ENCODE measurements at regions not wholly inside any gene's neighbourhood (a gene's known extent, or its start where the extent isn't known, plus 50 kb on each side); places are given as distances from the start of the nearest gene placed in this dataset.
"Not testable (repeated sequence)": the region's sequence is repeated elsewhere in the genome, so short reads cannot be mapped to it uniquely, and the experiment has no call there.

DNA sequence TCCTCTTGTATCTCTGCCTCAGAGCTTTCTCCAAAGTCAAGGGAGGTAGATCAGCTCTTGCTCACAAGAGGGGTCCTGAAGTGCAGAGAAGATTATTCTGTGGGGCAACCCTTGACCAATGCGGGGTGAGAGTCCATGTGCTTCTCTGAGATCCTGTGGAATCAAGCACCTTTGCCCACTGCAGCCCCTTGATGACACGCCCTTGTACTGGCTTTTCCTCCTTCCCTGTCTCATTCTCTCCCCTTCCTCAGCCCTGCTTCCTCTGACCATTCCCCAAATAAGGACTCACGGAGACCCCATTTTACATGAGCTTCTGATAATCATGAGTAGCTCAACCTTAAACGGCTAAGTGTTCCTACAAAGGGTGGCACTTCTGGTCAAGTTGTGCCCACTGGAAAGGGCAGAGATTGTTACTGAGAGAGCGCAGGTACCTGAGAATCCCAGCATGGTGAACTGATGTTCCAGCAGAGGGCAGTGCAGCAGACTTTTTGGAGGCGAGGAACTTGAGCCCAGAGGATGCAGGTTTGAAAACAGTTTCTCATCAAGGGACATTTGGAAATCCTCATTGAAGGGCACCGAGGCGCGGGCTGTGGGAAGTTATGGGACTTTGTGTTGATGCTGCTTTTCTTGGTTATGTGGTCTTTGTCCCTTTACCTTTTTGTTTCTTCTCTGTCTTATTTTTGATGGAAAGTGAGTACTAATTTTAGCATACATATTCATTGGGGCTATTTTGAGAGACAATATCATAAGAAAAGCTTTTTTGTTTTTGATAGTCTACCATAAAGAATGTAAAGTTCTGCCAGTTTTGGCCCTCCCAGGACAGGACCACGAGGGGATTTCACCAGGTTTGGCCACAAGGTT, 201.3 kb downstream of the RBM46 start:
- DNase-seq (ENCODE audit: low read depth): no peak

DNA sequence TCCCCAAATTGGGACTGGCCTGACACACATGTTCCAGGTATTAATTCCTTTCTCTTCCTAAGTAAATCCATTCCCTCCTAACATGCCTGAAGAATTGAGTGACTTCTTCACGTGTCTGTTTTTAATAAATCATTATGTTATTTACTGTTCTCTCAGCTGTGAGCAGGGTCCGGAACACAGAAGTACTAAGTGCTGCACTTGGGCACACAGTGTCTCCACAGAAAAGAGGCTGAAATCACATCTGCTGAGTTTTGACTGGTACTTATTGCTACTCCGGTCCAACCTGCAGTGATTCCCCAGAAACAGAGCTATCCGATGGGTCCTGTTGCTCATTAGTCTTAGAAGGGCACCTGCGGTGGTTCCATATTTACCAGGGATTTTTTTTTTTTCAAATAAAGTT, 202.6 kb downstream of the RBM46 start:
- DNase-seq (ENCODE audit: low read depth): no peak

DNA sequence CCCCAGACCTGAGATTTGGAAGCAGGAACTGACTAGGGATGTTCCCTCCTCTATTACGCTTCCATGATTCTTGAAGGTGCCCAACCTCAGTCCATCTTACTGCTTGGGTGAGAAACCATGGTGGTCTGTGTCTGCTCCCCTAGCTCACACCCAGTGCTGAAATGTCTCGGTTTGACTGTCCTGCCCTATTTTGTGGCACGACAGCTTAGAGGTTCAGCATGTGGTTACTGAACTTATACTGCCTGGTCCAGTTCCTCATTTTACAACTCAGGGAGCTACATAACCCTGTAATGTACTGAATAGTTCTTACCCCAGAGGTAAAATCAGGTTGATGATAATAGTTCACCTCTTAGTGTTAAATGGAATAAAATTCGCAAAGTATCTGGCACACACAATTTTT, 203.1 kb downstream of the RBM46 start:
- DNase-seq (ENCODE audit: low read depth): no peak

DNA sequence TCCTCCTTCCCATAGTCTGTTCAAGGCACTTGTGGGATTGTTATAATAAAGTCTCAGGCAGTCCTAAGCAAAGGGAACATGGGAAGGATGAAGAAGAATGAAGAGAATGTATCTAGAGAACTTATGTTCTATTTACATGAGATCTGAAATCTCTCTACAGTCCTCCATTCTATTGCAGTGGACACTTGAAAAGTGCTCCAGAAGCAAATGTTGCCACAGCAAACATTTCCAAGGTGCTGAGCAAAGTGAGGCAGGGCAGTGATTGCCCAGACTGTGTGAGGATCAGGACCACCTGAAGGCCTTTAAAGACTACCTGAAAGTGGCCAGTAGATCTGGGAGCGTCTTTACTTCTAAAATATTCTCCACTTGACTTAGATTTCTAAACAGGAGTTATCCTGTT, 203.5 kb downstream of the RBM46 start:
- no peak for DNase-seq (ENCODE audit: low read depth)

DNA sequence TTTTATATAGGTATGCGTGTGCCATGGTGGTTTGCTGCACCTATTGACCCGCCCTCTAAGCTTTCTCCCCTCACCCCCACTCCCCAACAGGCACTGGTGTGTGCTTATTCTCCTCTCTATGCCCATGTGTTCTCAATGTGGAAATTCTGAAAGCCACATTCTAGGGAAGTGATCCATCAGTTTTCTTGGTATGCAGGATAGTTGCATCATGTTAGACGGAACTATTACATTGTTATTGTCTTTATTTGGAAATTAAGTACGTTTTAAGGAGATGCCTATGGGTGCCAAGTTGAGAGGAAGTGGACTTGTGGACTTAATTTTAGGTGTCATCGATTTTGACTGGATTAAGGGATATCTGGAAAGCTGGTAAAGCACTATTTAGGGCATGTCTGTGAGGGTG, 204.6 kb downstream of the RBM46 start:
- no peak for DNase-seq (ENCODE audit: low read depth)

DNA sequence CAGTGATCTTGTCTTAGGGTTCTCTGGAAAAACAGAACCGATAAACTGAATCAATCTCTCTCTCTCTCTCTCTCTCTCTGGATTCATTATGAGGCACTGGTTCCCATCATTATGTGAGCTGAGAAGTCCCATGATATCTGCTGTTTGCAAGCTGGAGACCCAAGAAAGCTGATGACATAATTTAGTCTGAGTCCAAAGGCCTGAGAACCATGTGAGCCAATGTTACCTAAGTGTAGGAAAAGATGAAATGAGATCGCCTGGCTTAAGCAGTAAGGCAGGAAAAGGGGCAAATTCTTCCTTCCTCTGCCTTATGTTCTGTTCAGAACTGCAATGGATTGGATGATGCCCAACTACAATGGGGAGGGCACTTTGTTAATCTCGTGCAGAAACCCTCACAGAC, 207.4 kb downstream of the RBM46 start:
- no peak for DNase-seq (ENCODE audit: low read depth)

DNA sequence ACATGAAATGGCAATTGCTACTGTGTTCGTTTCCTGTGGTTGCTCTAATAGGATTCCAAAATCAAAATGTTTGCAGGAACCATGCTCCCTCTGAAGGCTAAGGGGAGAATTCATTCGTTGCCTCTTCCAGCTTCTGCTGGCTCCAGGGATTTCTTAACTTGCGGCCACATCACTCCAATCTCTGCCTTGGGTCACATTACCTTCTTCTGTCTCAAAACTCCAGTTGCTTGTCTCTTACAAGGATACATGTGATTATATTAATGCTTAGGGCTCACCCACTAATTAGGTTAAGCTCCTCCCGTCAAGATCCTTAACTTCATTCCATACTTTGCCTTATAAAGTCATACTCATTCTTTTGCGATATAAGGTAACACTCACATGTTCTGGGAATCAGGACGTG, 208.4 kb downstream of the RBM46 start:
- no peak for DNase-seq (ENCODE audit: low read depth)

DNA sequence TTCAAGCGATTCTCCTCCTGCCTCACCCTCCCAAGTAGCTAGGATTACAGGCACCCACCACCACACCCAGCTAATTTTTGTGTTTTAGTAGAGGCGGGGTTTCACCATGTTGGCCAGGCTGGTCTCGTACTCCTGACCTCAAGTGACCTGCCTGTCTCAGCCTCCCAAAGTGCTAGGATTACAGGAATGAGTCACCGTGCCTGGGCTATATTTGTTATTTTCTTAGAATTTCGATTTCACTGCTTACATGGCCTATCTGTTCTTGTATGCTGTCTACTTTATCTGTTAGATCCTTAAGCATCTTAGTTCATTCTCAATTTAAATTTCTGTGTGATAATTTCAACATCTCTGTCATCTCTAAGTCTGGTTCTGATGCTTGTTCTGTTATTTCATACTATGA, 210.6 kb upstream of the NPY2R start:
- DNase-seq (ENCODE audit: low read depth): not testable (repeated sequence)

DNA sequence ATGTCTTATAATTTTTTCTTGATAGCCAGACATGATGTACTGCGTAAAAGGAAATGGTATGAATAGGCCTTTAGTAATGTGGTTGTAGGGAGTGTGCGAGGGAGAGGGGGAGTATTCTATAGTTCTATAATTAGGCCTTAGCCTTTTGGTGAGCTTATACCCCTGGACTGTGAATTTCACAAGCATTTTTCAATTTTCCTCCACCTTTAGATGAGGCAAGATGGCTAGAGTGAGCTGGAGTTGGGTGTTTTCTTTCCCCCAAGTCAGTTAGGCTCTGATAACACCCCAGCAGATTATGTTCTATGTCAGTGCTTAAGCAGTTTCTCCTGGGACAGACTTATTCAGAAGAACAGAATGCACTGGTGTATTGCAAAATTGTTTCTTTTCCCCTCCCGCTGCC, 210.2 kb upstream of the NPY2R start:
- no peak for DNase-seq (ENCODE audit: low read depth)

DNA sequence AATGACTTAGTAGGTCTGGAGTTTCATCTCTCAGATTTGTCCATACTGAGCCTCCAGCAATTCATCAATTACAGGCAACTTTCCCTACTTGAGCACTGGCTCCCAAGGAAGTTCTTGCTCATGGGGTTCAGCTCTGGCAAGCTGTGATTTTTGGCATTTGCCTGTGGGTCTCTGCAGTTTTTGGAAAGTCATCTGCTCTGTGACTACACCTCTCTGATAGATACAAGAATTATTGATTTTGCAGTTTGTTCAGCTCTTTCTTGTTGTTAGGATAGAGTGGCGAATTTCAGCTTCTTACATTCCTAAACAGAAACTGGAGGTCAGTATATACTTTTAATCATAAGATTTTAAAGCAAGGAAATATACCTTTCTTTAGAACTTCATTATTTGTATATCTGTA, 209.7 kb upstream of the NPY2R start:
- DNase-seq (ENCODE audit: low read depth): no peak

DNA sequence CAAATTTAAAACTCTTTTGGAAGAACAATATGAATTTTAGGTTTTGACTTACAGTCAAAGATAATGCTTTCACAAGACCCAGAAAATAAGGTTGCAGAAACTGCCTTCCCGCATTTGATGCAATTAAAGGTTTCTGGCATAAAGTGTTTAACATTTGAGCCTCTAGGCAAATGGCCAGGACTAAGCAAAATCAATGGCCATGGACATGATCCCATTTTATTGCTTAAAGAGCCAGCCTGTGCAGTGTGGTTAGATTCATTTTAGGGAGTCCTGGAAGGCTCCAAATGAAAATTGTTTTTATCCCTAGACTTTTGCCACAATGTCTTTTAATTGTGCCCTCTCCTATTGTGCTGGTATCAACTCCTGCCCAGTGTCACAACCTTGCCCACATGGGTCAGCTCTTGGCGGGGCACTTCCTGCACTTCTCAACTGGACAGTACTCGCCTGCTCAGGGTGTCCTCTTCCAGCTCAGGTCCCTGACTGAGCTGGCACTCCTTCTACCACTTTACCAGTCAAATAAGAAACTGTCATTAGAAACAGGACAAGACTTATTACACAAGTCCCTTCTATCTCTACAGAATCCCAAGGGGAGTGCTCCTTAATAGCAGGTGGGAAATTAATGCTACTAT, 208.4 kb upstream of the NPY2R start:
- DNase-seq (ENCODE audit: low read depth): no peak

DNA sequence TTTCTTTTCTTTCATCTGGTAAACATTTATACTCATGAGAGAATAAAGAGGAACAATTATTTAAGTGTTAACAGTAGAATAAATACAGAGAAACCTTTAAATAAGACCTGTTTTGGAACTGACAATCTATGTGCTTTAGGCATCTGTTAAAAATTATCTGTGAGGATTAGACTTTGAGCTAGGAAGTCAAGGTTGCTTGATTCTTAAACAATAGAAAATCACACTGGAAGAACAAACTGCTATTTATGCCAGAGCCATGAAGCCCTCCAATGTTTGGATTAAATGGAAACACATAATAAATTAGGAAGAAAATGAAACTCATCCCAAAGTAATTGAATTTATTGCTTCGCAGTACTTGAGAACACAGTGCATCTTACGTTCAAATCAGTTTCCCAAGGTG, 207.2 kb upstream of the NPY2R start:
- no peak for DNase-seq (ENCODE audit: low read depth)

DNA sequence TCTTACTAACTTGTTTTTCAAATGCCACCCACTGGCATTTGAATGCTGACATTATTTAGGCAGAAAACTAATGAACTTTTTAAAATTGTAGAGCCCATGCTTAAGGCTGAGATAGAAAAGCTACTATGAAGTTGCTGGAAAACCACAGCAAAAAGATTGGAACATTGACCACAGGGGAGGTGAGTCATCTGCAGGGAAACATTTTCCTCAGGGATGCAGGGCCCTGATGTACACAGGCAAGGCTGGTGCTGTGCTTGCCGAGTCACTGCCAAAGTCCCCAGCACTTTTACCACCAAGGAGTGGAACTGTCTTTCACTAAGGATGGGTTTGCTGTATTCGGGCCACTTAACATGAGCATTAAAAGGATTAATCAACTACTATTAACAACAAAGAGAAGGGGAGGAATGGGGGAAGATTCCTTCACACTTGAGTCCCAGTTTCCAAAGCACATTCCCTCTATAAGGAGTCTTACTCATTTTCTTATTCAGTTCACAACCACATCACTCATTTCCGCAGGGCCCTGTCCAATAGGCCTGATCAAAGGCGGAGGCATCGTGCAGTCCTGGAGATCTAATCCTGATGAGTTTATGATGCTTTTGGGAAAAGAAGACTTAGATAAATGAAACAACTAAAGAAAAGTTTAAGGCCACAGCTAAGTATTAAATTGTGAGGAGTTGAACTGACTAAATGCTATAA, 202.9 kb upstream of the NPY2R start:
- DNase-seq (ENCODE audit: low read depth): no peak

DNA sequence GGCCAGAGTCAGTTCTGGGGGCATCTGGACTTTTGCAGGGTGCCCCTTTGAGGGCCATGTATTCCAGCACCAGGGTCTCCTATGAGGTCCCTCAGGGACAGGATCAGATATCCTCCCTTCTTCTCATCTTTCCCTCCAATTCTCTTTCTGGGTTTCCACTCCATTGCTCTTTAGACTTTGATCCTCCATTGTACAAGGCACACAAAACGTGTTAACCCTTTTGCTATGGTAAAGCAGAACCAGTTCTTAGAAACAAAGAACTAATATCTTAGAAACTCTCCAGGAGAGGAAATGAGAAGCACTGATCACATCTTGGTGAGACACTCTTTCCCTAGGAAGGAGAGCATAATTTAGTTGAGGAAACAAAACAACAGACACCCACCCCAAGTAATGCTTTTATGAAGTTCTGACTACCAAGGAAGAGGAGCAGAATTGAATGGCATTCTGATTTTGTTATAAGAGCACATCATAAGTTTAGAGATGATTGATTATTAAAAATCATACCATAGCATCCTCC, 200.7 kb upstream of the NPY2R start:
- DNase-seq (ENCODE audit: low read depth): no peak

DNA sequence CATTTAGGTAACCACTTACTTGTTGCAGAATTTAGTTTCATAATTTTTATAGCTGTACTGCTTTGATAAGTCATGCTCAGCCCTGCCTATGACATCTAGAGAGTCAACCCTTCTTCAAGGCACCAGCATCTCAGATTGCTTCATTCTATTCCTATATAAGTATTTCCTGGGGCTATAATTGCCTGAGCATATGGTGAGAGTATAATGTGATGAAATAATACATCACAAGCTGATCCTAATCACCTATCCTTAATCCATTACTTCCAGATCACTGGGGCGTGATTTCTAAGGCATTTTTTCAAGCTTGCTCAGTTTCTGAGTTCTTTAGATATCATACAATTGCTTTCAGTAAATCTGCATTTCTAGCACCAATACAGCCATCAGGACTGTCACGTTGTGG, 200.0 kb upstream of the NPY2R start:
- no peak for DNase-seq (ENCODE audit: low read depth)

DNA sequence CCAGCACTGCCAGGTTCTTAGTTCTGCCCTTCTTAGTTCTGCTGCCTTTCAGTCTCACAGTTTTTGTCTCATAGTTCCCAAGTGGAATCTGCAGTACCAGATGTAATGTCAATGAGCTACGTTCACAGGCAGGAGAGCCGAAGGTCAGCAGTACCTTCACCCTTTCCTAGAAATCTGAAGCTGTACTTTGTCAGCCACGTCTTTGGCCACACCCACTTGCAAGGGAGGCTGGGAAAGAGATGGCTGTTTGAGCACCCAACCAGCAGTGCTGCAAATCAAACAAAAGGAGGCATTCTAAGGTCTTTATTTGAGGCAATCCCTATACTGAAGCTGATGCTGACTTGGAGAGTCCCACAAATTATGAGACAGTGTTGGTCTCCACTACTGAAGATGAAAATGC, 199.1 kb upstream of the NPY2R start:
- DNase-seq (ENCODE audit: low read depth): no peak

DNA sequence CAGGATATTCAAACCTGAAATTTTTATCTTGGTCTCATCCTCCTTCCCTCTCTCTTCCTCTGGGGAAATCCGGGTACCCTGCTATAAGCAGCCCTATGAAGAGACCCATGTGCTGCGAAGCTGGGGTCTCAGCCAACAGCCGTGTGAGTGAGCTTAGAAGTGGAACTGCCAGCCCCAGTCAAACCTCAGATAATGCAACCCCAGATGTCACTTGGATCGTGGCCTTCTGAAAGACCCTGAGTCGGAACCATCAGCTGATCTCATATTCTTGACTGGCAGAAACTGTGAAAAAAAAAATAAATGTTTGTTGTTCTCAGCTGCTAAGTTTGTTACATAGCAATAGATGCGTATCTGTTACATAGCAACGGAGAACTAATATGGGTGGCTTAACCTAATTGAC, 198.1 kb upstream of the NPY2R start:
- DNase-seq (ENCODE audit: low read depth): no peak

DNA sequence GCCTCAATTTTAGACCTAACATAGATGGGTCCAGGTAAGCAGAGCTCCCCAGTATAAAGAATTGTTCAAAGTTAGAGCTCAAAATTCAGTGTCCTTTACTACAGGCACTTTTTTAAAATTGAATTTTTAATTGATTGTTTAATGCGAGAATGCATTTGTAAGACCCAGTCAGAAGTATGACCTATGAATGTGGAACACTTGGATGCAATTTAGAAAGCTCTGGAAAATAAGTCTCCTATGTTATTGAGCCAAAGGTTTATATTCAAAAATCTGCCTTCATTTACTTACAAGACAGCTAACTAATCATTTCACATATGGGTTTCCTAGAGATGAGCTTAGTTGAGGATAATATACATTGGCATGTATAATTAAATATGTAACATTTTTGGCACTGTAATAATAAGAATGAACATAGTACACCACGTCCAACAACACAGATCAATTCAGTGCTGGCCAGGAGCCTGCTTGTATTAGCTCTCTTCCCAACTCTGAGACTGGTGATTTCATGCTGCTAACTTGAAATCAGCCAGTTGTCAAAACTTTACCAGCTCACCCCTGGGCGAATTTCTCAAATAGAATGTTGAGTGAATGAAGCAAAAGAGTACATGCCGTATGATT, 197.2 kb upstream of the NPY2R start:
- no peak for DNase-seq (ENCODE audit: low read depth)

DNA sequence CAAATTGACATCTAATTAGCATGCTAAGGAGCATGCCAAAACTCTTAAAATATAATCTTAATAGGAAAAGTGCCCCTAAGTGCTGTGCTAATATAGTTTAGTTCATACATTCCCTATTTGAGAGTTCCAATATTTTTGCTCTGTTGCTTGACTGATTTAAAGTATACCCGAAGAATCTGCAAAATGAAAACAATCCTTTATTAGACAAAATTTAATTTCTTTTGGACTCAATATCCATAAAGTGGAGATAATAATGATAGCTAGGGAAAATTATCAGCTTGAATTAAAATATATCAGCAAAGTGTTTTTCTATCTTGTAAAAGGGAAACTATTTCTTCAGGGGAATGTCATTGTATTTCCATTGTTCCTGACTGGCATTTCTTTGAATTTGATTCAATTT, 196.0 kb upstream of the NPY2R start:
- no peak for DNase-seq (ENCODE audit: low read depth)

DNA sequence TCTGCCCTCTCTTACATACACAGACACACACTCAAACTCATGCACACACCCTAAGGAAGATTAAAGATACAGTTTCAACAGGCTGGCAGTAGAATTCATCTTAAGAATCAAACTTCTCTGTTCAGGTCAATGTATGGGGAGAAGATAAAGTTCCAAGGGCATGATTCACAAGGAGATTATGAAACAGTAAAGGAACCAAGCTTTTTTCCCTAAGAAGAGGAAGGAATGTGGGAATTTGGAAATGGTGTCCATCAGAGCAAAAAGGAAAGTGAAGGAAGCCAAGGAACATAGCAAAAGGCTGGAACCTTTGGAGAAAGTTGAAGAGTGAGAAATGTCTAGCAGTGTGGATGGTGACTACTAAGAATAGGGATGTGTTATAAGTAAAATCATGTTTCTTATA, 191.0 kb upstream of the NPY2R start:
- DNase-seq (ENCODE audit: low read depth): no peak

DNA sequence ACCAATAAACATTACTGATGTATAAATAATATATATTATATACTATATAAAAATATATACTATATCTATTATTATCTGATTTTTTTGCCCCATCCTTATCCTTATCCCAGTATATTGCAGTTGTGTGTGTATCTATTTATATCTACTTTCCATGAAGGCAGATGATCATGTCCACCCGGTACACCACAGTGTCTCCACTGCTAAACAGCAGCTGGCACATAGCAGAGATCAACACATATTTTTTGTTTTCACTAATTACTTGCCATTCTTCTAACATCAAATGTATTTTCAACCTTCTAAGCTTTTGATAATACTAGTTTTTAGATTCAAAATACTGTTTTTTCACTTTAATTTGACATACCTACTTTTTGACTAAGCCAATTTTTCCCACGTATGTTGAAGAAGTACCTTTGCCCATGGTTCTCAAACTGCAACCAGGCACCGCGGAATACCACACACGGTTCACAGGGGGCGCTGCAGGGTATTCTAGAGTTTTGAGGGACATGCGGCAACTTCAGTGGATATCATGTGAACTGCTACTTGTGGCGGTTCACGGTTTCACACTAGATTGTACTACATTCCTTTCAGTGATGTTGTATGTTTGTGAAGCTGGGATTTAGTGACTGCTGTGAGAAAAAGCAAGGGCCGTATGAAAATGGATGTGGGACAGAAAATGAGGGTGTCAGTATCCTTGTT, 182.5 kb upstream of the NPY2R start:
- DNase-seq (ENCODE audit: low read depth): no peak

DNA sequence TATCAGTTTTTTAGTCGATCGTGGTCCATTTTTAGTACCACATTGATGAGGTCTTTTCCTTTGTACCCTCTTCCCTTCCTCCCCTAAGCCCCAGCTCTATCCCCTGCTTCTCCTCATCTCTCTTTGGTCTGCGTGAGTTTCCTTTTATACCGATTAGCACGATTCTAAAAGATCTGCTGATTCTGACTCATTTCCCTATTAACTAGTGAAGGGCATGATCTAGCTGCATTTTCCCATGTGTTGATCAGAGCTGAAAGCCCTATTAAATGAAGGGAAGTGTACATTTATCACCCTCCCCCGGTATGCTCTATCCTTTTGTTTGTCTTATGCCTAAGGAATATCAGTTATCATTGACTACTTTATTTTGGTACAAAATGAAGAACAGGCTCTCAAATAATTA, 181.7 kb upstream of the NPY2R start:
- DNase-seq (ENCODE audit: low read depth): no peak
